ENCODE measurements at regions not wholly inside any gene's neighbourhood (a gene's known extent, or its start where the extent isn't known, plus 50 kb on each side); places are given as distances from the start of the nearest gene placed in this dataset.

GRCh38 chr16:27600381-27600780, 50.4 kb downstream of the KATNIP start (continued):
- TF ChIP-seq FOXO4 (CRISPR knock-in tag; IDR thresholded peaks at IDR 0.05) (no peak), ZNF785 (CRISPR knock-in tag; IDR thresholded peaks at IDR 0.05) (no peak), POLR3G (IDR thresholded peaks at IDR 0.05; ENCODE audit: extremely low read depth, insufficient read length, insufficient replicate concordance) (no peak), ZNF224 (CRISPR knock-in tag; IDR thresholded peaks at IDR 0.05) (no peak), CREM (IDR thresholded peaks at IDR 0.05; ENCODE audit: low read depth) (no peak)
- TF ChIP-seq, protein P1, sequence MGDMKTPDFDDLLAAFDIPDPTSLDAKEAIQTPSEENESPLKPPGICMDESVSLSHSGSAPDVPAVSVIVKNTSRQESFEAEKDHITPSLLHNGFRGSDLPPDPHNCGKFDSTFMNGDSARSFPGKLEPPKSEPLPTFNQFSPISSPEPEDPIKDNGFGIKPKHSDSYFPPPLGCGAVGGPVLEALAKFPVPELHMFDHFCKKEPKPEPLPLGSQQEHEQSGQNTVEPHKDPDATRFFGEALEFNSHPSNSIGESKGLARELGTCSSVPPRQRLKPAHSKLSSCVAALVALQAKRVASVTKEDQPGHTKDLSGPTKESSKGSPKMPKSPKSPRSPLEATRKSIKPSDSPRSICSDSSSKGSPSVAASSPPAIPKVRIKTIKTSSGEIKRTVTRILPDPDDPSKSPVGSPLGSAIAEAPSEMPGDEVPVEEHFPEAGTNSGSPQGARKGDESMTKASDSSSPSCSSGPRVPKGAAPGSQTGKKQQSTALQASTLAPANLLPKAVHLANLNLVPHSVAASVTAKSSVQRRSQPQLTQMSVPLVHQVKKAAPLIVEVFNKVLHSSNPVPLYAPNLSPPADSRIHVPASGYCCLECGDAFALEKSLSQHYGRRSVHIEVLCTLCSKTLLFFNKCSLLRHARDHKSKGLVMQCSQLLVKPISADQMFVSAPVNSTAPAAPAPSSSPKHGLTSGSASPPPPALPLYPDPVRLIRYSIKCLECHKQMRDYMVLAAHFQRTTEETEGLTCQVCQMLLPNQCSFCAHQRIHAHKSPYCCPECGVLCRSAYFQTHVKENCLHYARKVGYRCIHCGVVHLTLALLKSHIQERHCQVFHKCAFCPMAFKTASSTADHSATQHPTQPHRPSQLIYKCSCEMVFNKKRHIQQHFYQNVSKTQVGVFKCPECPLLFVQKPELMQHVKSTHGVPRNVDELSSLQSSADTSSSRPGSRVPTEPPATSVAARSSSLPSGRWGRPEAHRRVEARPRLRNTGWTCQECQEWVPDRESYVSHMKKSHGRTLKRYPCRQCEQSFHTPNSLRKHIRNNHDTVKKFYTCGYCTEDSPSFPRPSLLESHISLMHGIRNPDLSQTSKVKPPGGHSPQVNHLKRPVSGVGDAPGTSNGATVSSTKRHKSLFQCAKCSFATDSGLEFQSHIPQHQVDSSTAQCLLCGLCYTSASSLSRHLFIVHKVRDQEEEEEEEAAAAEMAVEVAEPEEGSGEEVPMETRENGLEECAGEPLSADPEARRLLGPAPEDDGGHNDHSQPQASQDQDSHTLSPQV (IDR thresholded peaks at IDR 0.05): no peak
- TF ChIP-seq, protein P2, sequence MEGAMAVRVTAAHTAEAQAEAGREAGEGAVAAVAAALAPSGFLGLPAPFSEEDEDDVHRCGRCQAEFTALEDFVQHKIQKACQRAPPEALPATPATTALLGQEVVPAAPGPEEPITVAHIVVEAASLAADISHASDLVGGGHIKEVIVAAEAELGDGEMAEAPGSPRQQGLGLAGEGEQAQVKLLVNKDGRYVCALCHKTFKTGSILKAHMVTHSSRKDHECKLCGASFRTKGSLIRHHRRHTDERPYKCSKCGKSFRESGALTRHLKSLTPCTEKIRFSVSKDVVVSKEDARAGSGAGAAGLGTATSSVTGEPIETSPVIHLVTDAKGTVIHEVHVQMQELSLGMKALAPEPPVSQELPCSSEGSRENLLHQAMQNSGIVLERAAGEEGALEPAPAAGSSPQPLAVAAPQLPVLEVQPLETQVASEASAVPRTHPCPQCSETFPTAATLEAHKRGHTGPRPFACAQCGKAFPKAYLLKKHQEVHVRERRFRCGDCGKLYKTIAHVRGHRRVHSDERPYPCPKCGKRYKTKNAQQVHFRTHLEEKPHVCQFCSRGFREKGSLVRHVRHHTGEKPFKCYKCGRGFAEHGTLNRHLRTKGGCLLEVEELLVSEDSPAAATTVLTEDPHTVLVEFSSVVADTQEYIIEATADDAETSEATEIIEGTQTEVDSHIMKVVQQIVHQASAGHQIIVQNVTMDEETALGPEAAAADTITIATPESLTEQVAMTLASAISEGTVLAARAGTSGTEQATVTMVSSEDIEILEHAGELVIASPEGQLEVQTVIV (CRISPR knock-in tag; IDR thresholded peaks at IDR 0.05; ENCODE audit: borderline replicate concordance): no peak
